ENCODE measurements at regions not wholly inside any gene's neighbourhood (a gene's known extent, or its start where the extent isn't known, plus 50 kb on each side); places are given as distances from the start of the nearest gene placed in this dataset.

DNA sequence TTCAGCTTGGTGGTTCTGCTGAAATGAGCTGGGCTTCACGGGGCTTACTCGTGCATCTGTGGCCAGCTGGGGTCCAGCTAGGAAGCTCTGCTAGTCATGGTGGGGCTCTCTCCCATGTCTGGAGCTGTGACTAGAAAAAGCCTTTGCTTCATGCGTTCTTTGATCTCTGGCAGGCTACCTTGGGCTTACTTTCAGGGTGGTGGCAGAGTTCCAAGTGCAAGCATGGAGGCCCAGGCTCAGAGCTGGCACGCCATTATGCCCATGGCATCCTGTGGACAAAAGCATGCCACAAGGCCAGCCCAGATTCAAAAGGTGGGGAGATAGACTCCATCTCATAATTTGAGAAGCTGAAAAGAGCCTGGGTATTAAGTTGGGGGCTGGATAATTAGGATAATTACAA lies 55.4 kb upstream of the GBA3 start:
- H3K4me1 ChIP-seq = no peaks in the 10 kb centered on the region
- H3K27me3 ChIP-seq = no peaks in the 10 kb centered on the region
- TF ChIP-seq EP300 (IDR thresholded peaks at IDR 0.05) (no peak), POLR2A (IDR thresholded peaks at IDR 0.05) (no peak), POLR2AphosphoS5 (IDR thresholded peaks at IDR 0.05) (no peak)
- TF ChIP-seq, protein P1, sequence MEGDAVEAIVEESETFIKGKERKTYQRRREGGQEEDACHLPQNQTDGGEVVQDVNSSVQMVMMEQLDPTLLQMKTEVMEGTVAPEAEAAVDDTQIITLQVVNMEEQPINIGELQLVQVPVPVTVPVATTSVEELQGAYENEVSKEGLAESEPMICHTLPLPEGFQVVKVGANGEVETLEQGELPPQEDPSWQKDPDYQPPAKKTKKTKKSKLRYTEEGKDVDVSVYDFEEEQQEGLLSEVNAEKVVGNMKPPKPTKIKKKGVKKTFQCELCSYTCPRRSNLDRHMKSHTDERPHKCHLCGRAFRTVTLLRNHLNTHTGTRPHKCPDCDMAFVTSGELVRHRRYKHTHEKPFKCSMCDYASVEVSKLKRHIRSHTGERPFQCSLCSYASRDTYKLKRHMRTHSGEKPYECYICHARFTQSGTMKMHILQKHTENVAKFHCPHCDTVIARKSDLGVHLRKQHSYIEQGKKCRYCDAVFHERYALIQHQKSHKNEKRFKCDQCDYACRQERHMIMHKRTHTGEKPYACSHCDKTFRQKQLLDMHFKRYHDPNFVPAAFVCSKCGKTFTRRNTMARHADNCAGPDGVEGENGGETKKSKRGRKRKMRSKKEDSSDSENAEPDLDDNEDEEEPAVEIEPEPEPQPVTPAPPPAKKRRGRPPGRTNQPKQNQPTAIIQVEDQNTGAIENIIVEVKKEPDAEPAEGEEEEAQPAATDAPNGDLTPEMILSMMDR (IDR thresholded peaks at IDR 0.05) = no peak
- intact Hi-C loops (cut with DNase I) = no loop called here
- WGBS, 2 donors = 88 to 89% methylated on average over 4 of the region's 4 CpGs
- no peak overlapping the region for H3K4me3 ChIP-seq
- peaks cover 0 to 9% (median 0%) of the 10 kb centered on the region in 4 donors for H3K9me3 ChIP-seq
- no peak overlapping the region for H3K27ac ChIP-seq
- no peak for DNase-seq
- H3K36me3 ChIP-seq = no peaks in the 10 kb centered on the region

Small RNA genes lying in the stretch of these regions (small RNA-seq; reads per million reads assigned to genes)
- 0 reads per million in 3 donors for gene AC098583.1

Data from sigmoid colon (tissue), 6 donors.